CD4-positive, alpha-beta T cell (primary cell): ENCODE measurements at regions not wholly inside any gene's neighbourhood (a gene's known extent, or its start where the extent isn't known, plus 50 kb on each side); places are given as distances from the start of the nearest gene placed in this dataset.

Experiments used
- ATAC-seq: fragments of 200-7000 bp; cut with Tn5 transposase; one replicate; pipeline ENCODE4 v1.10.0; 2022; ENCODE audit warnings: mild to moderate bottlenecking; ENCODE audit not compliant: poor library complexity
- CTCF ChIA-PET: fragments of 350-600 bp; sonication (Branson Sonifier 250); formaldehyde crosslinking; loops from one replicate; lab custom pipeline; 2021; ENCODE audit warnings: antibody characterized with exemption, inconsistent platforms; lab: Charles Lee
- POLR2A ChIA-PET: fragments of 350-600 bp; sonication (Branson Sonifier 250); formaldehyde crosslinking; loops from one replicate; lab custom pipeline; 2021; ENCODE audit warnings: antibody characterized with exemption, inconsistent platforms; lab: Charles Lee
- DNase-seq, 14 experiments: peaks; one replicate each; pipeline ENCODE4 v3.0.0-alpha.2; 2013 to 2020; ENCODE audit warnings: mixed read lengths in 2 of 14
- H3K27ac ChIP-seq, 2 donors: one replicate each; pipeline versions ENCODE4 v1.5.1 to v1.7.0; 2013; ENCODE audit warnings: low read length in 2 of 2, low read depth in 1 of 2, mild to moderate bottlenecking in 1 of 2
- H3K27me3 ChIP-seq, 2 experiments: 1 replicate in 1 of 2; 2 replicates in 1 of 2; pipeline versions ENCODE4 v1.6.1 to v1.7.0; 2013; ENCODE audit warnings: low read length in 2 of 2, control low read depth in 1 of 2, mild to moderate bottlenecking in 1 of 2, moderate library complexity in 1 of 2; ENCODE audit not compliant: insufficient read depth in 2 of 2, control insufficient read depth in 1 of 2
- H3K36me3 ChIP-seq: one replicate; pipeline ENCODE4 v1.6.1; 2013; ENCODE audit warnings: low read length, control low read depth; ENCODE audit not compliant: insufficient read depth
- H3K4me1 ChIP-seq: one replicate; pipeline ENCODE4 v1.6.1; 2013; ENCODE audit warnings: low read length, control low read depth; ENCODE audit not compliant: insufficient read depth
- H3K4me3 ChIP-seq: one replicate; pipeline ENCODE4 v1.5.1; 2013; ENCODE audit warnings: mild to moderate bottlenecking, low read length, moderate library complexity
- H3K9me3 ChIP-seq, 2 experiments: 1 replicate in 1 of 2; 2 replicates in 1 of 2; pipeline versions ENCODE4 v1.6.1 to v1.7.0; 2013; ENCODE audit warnings: low read length in 2 of 2, mild to moderate bottlenecking in 2 of 2, control low read depth in 1 of 2, moderate library complexity in 1 of 2; ENCODE audit not compliant: control insufficient read depth in 1 of 2, insufficient read depth in 1 of 2
- H3K27ac Mint-ChIP-seq: one replicate; pipeline ENCODE4 v1.8.0; 2020; ENCODE audit warnings: mixed read lengths
- H3K27me3 Mint-ChIP-seq: one replicate; pipeline ENCODE4 v1.8.0; 2021; ENCODE audit warnings: mixed read lengths
- H3K36me3 Mint-ChIP-seq: one replicate; pipeline ENCODE4 v1.8.0; 2021; ENCODE audit warnings: low read depth, mixed read lengths
- H3K4me1 Mint-ChIP-seq: one replicate; pipeline ENCODE4 v1.8.0; 2021; ENCODE audit warnings: low read depth, mixed read lengths
- H3K4me3 Mint-ChIP-seq: one replicate; pipeline ENCODE4 v1.8.0; 2020; ENCODE audit warnings: mild to moderate bottlenecking, mixed read lengths
- H3K9me3 Mint-ChIP-seq: one replicate; pipeline ENCODE4 v1.8.0; 2020; ENCODE audit warnings: mixed read lengths
- CTCF ChIP-seq: fragments of 200-600 bp; IDR thresholded peaks from one replicate; pipeline ENCODE4 v1.8.0; 2022; ENCODE audit warnings: antibody characterized with exemption, mild to moderate bottlenecking
- intact Hi-C, 2 experiments: fragments of 100-400 bp; cut with DNase I in 1 of 2; cut with micrococcal nuclease in 1 of 2; formaldehyde crosslinking; loops; one replicate each; pipeline versions ENCODE4 v1.15.1 to v1.9.0; 2023 to 2025; cut with DNase I, micrococcal nuclease

GRCh38 chr4:136737066-136737465, 795.2 kb downstream of the PCDH18 start:
- H3K36me3 Mint-ChIP-seq, result no peaks in the 10 kb centered on the region
- H3K27me3 Mint-ChIP-seq, result no peaks in the 10 kb centered on the region
- H3K4me1 Mint-ChIP-seq, result no peaks in the 10 kb centered on the region
- Histone ChIP-seq H3K4me1 (no peaks in the 10 kb centered on the region), H3K27me3 (no peaks in the 10 kb centered on the region), H3K36me3 (no peaks in the 10 kb centered on the region), H3K9me3 (peaks cover 0 to 4% of the 10 kb centered on the region in 2 experiments), H3K4me3 (no peak overlapping the region), H3K27ac (no peak overlapping the region)
- no peak overlapping the region for H3K4me3 Mint-ChIP-seq
- H3K27ac Mint-ChIP-seq, result no peak overlapping the region
- DNase-seq (no peak), ATAC-seq (no peak)
- no peak for TF ChIP-seq CTCF
- POLR2A ChIA-PET, result no interaction called here
- intact Hi-C loops, result no loop called here
- peaks cover 8% of the 10 kb centered on the region for H3K9me3 Mint-ChIP-seq
- CTCF ChIA-PET, result no interaction called here

- H3K9me3 ChIP-seq, result peaks cover 0 to 4% of the 10 kb centered on the region in 2 experiments
- no peak overlapping the region for H3K27ac ChIP-seq
- DNase-seq, result no peak
- peaks cover 2% of the 10 kb centered on the region for H3K9me3 Mint-ChIP-seq
- no peak for TF ChIP-seq CTCF
- no peak overlapping the region for H3K4me3 Mint-ChIP-seq
- no peaks in the 10 kb centered on the region for H3K27me3 ChIP-seq
- H3K4me3 ChIP-seq, result no peak overlapping the region
- POLR2A ChIA-PET, result no interaction called here
- CTCF ChIA-PET, result no interaction called here
- no peaks in the 10 kb centered on the region for H3K36me3 ChIP-seq
- intact Hi-C loops, result no loop called here
- no peaks in the 10 kb centered on the region for H3K4me1 Mint-ChIP-seq
- H3K27me3 Mint-ChIP-seq, result no peaks in the 10 kb centered on the region
- no peaks in the 10 kb centered on the region for H3K4me1 ChIP-seq
- H3K36me3 Mint-ChIP-seq, result no peaks in the 10 kb centered on the region
- H3K27ac Mint-ChIP-seq, result no peak overlapping the region
- ATAC-seq, result no peak
Measured at GRCh38 chr4:136731025-136731424, 801.3 kb downstream of the PCDH18 start.

- no peak overlapping the region for H3K27ac ChIP-seq
- no peaks in the 10 kb centered on the region for H3K27me3 ChIP-seq
- no peaks in the 10 kb centered on the region for H3K36me3 Mint-ChIP-seq
- intact Hi-C loops, result no loop called here
- H3K9me3 ChIP-seq, result peaks cover 0 to 5% of the 10 kb centered on the region in 2 experiments
- no peak for TF ChIP-seq CTCF
- no peaks in the 10 kb centered on the region for H3K4me1 ChIP-seq
- no peaks in the 10 kb centered on the region for H3K36me3 ChIP-seq
- CTCF ChIA-PET, result no interaction called here
- DNase-seq, result no peak
- H3K27me3 Mint-ChIP-seq, result no peaks in the 10 kb centered on the region
- ATAC-seq, result no peak
- no peaks in the 10 kb centered on the region for H3K9me3 Mint-ChIP-seq
- no peak overlapping the region for H3K27ac Mint-ChIP-seq
- POLR2A ChIA-PET, result no interaction called here
- H3K4me3 Mint-ChIP-seq, result no peak overlapping the region
- no peaks in the 10 kb centered on the region for H3K4me1 Mint-ChIP-seq
- no peak overlapping the region for H3K4me3 ChIP-seq
Measured at GRCh38 chr4:136725286-136726081, 806.8 kb downstream of the PCDH18 start.
